ENCODE measurements at regions not wholly inside any gene's neighbourhood (a gene's known extent, or its start where the extent isn't known, plus 50 kb on each side); places are given as distances from the start of the nearest gene placed in this dataset.
A peak's percentile ranks its signal among the peaks of the same experiment; 100 is the strongest.

- Histone ChIP-seq H2BK15ac (ENCODE audit: low read depth, low read length) (no peak overlapping the region), H3K4me1 (ENCODE audit: control insufficient read depth, insufficient read depth, low read length) (peaks cover 5% of the 10 kb centered on the region; the same call in 1 of the 2 replicates), H3K4ac (ENCODE audit: low read depth, low read length) (peak overlapping the region; percentile 56; the same call in 1 of the 2 replicates), H3K4me2 (ENCODE audit: low read depth, low read length) (no peak overlapping the region), H4K5ac (ENCODE audit: low read depth, low read length) (peak overlapping the region; percentile 51; the same call in 1 of the 2 replicates), H3K79me1 (ENCODE audit: low read depth in 1 of 2, low read length in 2 of 2) (no peaks in the 10 kb centered on the region), H3K27me3 (ENCODE audit: control insufficient read depth, insufficient read depth, low read length) (no peaks in the 10 kb centered on the region), H3K9ac (ENCODE audit: low read depth, low read length) (no peak overlapping the region), H3K9me3 (ENCODE audit: control insufficient read depth, insufficient read depth, low read length) (no peaks in the 10 kb centered on the region), H4K8ac (ENCODE audit: low read depth in 2 of 2, low read length in 2 of 2) (peak overlapping the region in 1 of 2 experiments; percentile 89; a peak in 2 of 4 replicates), H3K18ac (ENCODE audit: low read depth, low read length) (peak overlapping the region; percentile 79; the same call in 1 of the 2 replicates), H3K27ac (ENCODE audit: insufficient read depth, low read length) (no peak overlapping the region), H2BK20ac (ENCODE audit: low read depth, low read length) (peak overlapping the region; percentile 79; the same call in 1 of the 2 replicates), H3K56ac (ENCODE audit: extremely low read depth, insufficient read depth, low read length) (no peak overlapping the region), H2BK5ac (ENCODE audit: low read depth, low read length, poor library complexity, severe bottlenecking) (peak overlapping the region; percentile 99), H4K20me1 (ENCODE audit: insufficient read depth, low read length) (no peaks in the 10 kb centered on the region), H2BK120ac (ENCODE audit: low read depth, low read length) (peak overlapping the region; percentile 61), H2AK5ac (ENCODE audit: low read depth, low read length) (no peak overlapping the region), H3K14ac (replicated peaks; ENCODE audit: low read depth, low read length) (no peak overlapping the region), H3K36me3 (ENCODE audit: control insufficient read depth, insufficient read depth, low read length) (no peaks in the 10 kb centered on the region), H4K91ac (ENCODE audit: insufficient read depth, low read depth, low read length) (no peak overlapping the region), H2AFZ (replicated peaks; ENCODE audit: low read length, poor library complexity) (no peak overlapping the region), H3K23ac (ENCODE audit: low read depth, low read length) (no peak overlapping the region), H3K4me3 (ENCODE audit: insufficient read depth, low read depth, low read length) (no peak overlapping the region), H2AK9ac (replicated peaks; ENCODE audit: low read depth, low read length, poor library complexity) (no peak overlapping the region), H3K9me1 (ENCODE audit: insufficient read depth, low read length) (no peaks in the 10 kb centered on the region)
- dilution Hi-C loops (cut with HindIII; ENCODE audit: low sequenced_read_pairs, unreplicated experiment): no loop called here
- TF ChIP-seq, protein P1, sequence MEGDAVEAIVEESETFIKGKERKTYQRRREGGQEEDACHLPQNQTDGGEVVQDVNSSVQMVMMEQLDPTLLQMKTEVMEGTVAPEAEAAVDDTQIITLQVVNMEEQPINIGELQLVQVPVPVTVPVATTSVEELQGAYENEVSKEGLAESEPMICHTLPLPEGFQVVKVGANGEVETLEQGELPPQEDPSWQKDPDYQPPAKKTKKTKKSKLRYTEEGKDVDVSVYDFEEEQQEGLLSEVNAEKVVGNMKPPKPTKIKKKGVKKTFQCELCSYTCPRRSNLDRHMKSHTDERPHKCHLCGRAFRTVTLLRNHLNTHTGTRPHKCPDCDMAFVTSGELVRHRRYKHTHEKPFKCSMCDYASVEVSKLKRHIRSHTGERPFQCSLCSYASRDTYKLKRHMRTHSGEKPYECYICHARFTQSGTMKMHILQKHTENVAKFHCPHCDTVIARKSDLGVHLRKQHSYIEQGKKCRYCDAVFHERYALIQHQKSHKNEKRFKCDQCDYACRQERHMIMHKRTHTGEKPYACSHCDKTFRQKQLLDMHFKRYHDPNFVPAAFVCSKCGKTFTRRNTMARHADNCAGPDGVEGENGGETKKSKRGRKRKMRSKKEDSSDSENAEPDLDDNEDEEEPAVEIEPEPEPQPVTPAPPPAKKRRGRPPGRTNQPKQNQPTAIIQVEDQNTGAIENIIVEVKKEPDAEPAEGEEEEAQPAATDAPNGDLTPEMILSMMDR (conservative IDR thresholded peaks at IDR 0.05; ENCODE audit: low read depth, low read length): no peak
- no peak for TF ChIP-seq CHD1 (IDR thresholded peaks at IDR 0.05; ENCODE audit: low read depth, low read length)
- TF ChIP-seq RAD21 (IDR thresholded peaks at IDR 0.05; ENCODE audit: low read length): no peak
- no peak for TF ChIP-seq BHLHE40 (IDR thresholded peaks at IDR 0.05; ENCODE audit: low read depth, low read length)
- no peak for TF ChIP-seq CEBPB (IDR thresholded peaks at IDR 0.05; ENCODE audit: low read depth, low read length)
- TF ChIP-seq, protein P2, sequence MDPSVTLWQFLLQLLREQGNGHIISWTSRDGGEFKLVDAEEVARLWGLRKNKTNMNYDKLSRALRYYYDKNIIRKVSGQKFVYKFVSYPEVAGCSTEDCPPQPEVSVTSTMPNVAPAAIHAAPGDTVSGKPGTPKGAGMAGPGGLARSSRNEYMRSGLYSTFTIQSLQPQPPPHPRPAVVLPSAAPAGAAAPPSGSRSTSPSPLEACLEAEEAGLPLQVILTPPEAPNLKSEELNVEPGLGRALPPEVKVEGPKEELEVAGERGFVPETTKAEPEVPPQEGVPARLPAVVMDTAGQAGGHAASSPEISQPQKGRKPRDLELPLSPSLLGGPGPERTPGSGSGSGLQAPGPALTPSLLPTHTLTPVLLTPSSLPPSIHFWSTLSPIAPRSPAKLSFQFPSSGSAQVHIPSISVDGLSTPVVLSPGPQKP (IDR thresholded peaks at IDR 0.05; ENCODE audit: borderline replicate concordance, low read depth, low read length): no peak
- TF ChIP-seq FOS (IDR thresholded peaks at IDR 0.05; ENCODE audit: low read depth, low read length): no peak
- no peak for TF ChIP-seq NFE2L2 (IDR thresholded peaks at IDR 0.05; ENCODE audit: low read depth, low read length)
- no peak for TF ChIP-seq POLR2A (IDR thresholded peaks at IDR 0.05; ENCODE audit: low read depth, low read length)
- no peak for TF ChIP-seq RCOR1 (IDR thresholded peaks at IDR 0.05; ENCODE audit: insufficient replicate concordance, low read length)
- no peak for TF ChIP-seq SMC3 (IDR thresholded peaks at IDR 0.05; ENCODE audit: low read depth, low read length)
- TF ChIP-seq USF2 (IDR thresholded peaks at IDR 0.05; ENCODE audit: low read depth, low read length): no peak
- no peak for TF ChIP-seq MAZ (IDR thresholded peaks at IDR 0.05; ENCODE audit: borderline replicate concordance, low read depth, low read length)
- no peak for TF ChIP-seq MAFK (IDR thresholded peaks at IDR 0.05; ENCODE audit: low read depth, low read length)
- TF ChIP-seq MXI1 (IDR thresholded peaks at IDR 0.05; ENCODE audit: borderline replicate concordance, low read depth, low read length): no peak
- no peak for TF ChIP-seq RFX5 (IDR thresholded peaks at IDR 0.05; ENCODE audit: low read depth, low read length)
- ChIA-PET CTCF (no interaction called here), POLR2A (ENCODE audit: unreplicated experiment) (no interaction called here)
- in situ Hi-C loops (cut with MboI; ENCODE audit: low sequenced_read_pairs): no loop called here
- DNase-seq (no peak), ATAC-seq (ENCODE audit: low read depth) (no peak)
- BruUV-seq (replicated peaks): no TSS peak
- no CpG with 5 or more reads among the region's 2 CpGs for WGBS, 2 experiments (ENCODE audit: extremely low coverage in 2 of 2, insufficient read length in 1 of 2)
- intact Hi-C loops (cut with micrococcal nuclease): no loop called here
Measured at GRCh38 chr7:18420108-18420507, 75.4 kb upstream of the HDAC9 start.

Measured in IMR-90 (cell line).